Omental fat pad (tissue), 3 donors: ENCODE measurements at regions not wholly inside any gene's neighbourhood (a gene's known extent, or its start where the extent isn't known, plus 50 kb on each side); places are given as distances from the start of the nearest gene placed in this dataset.
A peak's percentile ranks its signal among the peaks of the same experiment; 100 is the strongest.

Experiments
- ATAC-seq: fragments of 150-250 bp; one replicate; pipeline ENCODE4 v1.9.1; 2016; ENCODE audit warnings: mild to moderate bottlenecking, moderate library complexity; ENCODE audit not compliant: low FRiP score
- DNase-seq: peaks from one replicate; pipeline ENCODE4 v3.0.0-alpha.2; 2019; ENCODE audit warnings: low spot score
- TF ChIP-seq, protein P1 (sequence below), 3 donors: fragments of 450-650 bp; IDR thresholded peaks; one replicate each; pipeline ENCODE4 v1.5.1; 2016 to 2017; ENCODE audit warnings: antibody characterized with exemption in 3 of 3, mild to moderate bottlenecking in 3 of 3, moderate library complexity in 2 of 3

DNA sequence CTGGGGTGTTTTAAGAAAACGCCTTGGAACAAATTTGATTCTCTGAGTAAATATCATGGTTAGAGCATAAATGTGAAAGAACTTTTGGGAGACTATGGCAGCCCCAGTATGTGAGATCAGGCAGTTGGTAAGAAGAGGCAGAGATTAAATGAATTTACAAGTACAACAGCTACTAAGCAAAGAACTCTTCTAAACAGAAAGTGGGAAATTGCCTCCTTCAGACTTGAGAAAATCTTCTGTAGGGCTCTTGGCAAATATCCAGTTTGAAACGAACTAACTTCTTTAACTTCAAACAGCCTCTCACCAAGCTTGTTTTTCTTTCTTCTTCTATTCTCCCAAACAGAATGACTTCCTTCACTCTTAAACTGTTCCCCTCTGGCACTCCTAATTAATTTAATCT lies 337.7 kb downstream of the SIPA1L2 start:
- TF ChIP-seq, protein P1, sequence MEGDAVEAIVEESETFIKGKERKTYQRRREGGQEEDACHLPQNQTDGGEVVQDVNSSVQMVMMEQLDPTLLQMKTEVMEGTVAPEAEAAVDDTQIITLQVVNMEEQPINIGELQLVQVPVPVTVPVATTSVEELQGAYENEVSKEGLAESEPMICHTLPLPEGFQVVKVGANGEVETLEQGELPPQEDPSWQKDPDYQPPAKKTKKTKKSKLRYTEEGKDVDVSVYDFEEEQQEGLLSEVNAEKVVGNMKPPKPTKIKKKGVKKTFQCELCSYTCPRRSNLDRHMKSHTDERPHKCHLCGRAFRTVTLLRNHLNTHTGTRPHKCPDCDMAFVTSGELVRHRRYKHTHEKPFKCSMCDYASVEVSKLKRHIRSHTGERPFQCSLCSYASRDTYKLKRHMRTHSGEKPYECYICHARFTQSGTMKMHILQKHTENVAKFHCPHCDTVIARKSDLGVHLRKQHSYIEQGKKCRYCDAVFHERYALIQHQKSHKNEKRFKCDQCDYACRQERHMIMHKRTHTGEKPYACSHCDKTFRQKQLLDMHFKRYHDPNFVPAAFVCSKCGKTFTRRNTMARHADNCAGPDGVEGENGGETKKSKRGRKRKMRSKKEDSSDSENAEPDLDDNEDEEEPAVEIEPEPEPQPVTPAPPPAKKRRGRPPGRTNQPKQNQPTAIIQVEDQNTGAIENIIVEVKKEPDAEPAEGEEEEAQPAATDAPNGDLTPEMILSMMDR (IDR thresholded peaks at IDR 0.05) = no peak
- DNase-seq (no peak), ATAC-seq (no peak)

DNA sequence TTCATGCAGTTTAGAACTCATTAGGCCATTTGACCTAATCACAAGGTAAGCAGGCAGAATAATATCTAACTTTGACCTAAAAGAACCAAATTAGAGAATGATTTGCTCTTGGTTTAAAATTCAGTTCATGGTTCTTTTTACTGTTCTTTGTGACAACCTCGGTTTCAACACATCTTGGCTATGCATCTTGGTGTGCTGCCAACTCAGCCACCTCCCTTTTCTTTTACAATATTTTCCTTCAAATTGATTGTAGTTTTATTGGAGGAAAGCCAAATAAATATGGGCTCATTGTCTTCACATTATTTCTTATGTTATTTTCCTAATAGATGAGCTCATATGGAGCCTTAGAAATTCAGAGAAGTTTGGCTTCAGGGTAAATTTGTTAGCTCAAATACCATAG lies 338.3 kb downstream of the SIPA1L2 start:
- TF ChIP-seq, protein P1 (IDR thresholded peaks at IDR 0.05) = no peak
- no peak for ATAC-seq
- DNase-seq = no peak

DNA sequence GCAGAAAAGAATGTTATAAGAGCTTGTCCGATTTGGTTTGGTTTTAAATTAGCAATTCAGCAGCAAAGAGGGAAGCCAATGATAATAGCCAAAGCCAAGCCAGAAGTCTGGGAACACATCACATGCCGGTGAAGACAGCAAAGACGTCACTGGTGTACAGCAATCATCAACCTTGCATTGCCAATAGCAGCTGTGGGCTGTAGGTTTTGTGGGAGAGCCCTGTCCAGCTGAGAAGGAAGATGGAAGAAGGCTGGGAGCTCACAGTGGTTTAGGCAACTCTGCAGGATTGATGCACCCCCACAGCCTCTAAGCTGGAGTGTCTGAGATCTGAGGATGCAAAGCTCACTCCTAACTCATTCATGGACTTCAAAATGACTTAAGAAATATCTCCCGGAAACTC lies 338.7 kb downstream of the SIPA1L2 start:
- TF ChIP-seq, protein P1 (IDR thresholded peaks at IDR 0.05) = no peak
- DNase-seq = no peak
- no peak for ATAC-seq

DNA sequence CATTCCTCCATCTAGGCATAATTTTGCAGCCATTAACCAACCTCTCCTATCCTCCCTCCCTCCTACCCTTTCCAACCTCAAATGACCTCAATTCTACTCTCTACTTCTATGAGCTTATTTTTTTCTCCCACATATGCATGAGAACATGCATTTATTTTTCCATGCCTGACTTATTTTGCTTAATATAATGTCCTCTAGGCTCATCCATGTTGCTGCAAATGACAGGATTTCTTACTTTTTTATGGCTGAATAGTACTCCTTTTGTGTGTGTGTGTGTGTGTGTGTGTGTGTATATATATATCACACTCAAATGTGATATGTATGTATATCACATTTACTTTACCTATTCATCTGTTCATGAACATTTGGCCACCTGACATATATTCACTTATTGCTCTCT lies 339.4 kb downstream of the SIPA1L2 start:
- TF ChIP-seq, protein P1 (IDR thresholded peaks at IDR 0.05) = no peak
- DNase-seq = no peak
- ATAC-seq = no peak

DNA sequence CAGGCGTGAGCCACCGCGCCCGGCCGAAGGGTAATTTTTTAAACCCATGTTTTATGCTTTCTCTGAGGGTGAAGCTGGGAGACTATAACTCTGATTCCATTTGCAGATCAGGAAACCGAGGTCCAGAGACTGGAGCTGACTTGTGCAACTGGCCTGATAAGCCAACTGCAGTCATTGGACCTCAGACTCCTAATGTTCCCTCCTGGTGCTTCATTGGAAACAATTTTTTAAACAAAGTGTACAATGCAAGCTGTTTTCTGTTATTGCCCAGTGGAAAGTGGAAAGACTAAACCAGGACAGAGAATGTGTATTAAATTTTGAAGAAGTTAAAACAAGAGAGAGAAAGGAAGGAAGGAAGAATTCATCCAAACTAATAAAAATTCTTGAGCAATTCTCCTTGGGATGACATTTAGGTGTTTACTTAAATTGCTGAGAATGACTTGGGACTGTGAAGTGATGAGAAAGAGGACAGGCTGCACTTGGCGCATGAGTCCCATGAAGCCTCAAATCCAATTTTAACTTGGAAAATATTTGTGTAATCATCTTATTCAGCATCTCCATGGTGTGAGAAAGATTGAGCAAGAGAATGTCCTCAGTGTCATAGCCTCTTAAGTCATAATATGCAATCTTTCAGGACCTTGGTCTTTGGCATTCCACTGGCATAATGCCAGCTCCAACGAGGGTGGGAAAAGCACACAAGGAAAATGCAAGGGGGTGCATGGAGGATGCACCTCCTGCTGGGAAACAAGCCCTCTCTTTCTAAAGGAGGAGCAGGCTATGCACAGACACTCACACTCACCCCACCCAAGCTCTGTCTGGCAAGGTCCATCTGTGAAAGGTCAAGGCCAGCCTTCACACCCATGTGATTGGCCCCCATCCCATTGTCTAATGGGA lies 342.0 kb downstream of the SIPA1L2 start:
- TF ChIP-seq, protein P1 (IDR thresholded peaks at IDR 0.05) = no peak
- ATAC-seq (peak; percentile 64), DNase-seq (no peak)

DNA sequence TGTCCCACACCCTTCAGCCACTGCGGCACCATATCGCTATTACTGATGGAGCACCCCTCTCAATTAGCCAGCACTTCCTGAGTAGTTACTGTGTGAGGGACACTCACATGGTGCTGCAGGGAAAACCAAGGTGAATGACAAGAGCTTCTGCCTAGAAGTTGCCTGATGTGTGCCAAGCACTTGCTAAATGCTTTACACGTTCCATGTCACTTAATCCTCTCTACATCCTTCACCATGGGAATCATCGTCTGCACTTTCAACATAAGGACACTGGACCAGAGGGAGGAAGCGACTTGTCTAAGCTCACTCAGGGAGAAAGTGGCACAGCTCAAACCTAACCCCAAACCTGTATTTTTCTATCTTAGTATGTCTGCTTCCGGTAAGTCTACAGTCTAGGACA lies 344.8 kb downstream of the SIPA1L2 start:
- TF ChIP-seq, protein P1 (IDR thresholded peaks at IDR 0.05) = no peak
- ATAC-seq = no peak
- no peak for DNase-seq

- no peak for DNase-seq
- TF ChIP-seq, protein P1 (IDR thresholded peaks at IDR 0.05) = no peak
- no peak for ATAC-seq
Measured at GRCh38 chr1:232283864-232284263, 346.1 kb downstream of the SIPA1L2 start.
